ENCODE measurements at regions not wholly inside any gene's neighbourhood (a gene's known extent, or its start where the extent isn't known, plus 50 kb on each side); places are given as distances from the start of the nearest gene placed in this dataset.
A peak's percentile ranks its signal among the peaks of the same experiment; 100 is the strongest.

DNA sequence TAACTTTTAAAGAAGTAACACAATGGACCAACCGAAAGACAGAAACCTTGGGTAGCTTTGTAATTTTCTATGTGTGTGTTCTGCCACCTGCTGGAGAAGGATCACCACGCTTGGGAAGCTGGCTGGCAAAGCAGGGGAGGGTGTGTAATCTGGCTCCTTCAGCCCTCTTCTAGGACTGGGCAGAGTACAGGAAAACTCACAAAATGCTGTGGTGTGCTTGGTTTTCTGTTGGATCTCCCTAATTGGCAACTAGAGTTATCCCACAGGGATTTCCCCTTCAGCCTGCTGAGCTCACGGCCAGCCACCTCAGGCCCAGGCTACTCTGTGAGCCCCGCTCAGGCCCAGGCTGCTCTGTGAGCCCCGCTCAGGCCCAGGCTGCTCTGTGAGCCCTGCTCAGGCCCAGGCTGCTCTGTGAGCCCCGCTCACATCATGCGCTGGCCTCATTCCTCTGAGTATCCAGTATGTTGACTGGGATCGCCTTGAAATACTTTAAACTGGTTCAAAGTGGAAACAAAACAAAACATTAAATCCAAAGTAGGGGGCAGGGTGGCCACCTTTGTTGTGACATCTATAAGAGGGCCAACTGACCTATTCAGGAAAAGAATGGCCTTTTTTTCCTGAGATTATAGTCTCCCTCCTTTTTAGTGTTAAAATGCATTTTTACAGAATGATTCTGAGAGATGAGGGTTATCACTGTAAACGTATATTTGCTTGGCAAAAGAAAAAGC, 52.0 kb upstream of the RNU6-8 start:
- DNase-seq = peak; percentile 28

DNA sequence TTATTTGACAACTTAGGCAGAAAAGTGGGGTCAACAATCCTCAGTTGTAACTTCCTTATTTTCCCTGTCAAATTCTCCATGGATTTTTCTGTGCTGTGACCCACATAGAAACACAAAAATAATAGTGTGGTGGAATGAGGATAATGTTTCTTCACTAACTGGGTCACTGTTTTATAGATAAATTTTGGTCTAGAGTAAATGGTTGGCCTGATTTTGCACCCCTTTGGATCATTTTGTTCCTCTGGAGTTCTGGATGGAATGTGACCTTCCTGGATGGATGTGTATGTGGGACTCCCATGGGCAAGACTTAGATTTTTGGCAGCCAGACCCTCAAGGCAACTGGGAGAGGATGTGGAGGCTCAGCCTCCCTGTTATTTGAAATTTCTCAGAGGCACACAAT, 52.7 kb upstream of the RNU6-8 start:
- no peak for DNase-seq

DNA sequence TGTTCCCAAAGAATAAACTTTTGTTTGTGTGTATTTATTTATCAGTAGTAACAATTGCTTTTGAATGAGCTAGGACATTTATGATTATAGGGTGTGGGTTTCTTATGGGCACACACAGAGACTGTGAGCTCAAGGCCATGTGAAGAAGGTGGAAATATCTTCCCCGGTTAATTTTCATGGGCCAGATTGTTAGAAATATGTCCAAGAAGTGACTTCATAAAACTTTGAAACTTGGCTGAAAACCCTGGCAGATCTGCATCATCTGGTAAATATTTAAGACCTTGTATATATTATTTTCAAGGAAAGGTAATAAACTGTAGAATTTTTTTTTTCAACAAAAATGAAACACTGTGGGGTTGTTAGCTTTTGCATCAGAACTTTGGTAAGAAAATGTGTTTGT, 53.5 kb upstream of the RNU6-8 start:
- DNase-seq = no peak

DNA sequence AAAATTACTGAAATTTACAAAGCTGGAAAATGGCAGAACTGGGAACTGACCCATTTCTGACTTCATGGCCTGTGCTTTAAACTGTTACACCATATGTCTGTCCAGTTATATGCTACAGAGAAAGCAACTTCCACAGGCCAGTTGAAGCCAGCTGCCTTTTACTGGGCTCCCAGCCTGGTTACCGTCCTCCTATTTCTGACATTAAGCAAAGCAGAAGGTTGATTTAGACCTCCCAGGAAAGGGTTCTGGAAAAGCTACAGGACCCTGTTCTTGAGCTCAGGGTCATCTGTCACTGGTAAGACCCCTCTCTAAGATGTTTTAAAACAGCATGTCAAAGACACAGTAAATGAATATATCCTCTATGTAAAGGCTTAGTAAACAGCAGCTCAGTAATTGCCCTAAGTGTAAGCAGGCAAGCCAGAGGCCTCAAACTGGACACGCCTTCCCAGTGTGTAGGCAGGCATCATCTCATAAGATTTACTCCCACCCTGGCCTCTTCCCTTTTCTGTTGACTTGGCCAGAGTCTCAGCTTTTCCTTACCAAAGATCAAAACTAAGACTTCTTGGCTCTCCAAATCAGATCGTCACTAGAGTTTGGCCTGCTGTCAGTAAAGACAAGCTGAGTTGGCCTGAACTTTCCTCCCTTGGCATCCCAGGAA, 55.4 kb upstream of the RNU6-8 start:
- no peak for DNase-seq

DNA sequence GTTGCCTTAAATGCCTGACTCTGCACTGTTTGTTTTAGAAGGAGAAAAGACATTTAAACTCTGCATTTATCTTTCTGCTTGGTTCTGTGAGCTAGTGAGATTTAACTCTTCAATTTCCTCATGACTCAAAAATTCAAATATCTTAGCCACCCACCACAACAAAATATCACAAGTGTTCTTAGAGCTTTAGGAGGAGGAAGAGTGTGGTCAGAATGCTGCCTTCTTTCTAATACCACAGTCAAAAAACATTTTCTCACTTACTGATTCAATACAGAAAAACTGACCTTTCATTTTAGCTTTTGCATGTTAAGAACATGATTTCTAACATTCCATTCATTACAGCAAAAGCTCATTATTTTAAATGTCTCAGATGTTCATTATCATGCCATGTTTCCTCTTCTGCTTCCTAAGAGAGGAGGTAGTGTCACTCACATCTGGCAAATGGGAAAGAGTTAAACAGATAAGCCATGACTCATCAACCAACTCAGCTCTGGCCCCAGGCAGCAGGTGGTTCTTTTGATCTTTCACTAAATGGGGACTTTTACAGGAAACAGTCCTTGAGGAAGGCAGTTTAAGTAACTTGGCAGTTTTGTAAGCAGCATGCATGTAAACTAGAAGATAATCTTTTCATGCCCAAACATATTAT, 56.4 kb upstream of the RNU6-8 start:
- no peak for DNase-seq

DNA sequence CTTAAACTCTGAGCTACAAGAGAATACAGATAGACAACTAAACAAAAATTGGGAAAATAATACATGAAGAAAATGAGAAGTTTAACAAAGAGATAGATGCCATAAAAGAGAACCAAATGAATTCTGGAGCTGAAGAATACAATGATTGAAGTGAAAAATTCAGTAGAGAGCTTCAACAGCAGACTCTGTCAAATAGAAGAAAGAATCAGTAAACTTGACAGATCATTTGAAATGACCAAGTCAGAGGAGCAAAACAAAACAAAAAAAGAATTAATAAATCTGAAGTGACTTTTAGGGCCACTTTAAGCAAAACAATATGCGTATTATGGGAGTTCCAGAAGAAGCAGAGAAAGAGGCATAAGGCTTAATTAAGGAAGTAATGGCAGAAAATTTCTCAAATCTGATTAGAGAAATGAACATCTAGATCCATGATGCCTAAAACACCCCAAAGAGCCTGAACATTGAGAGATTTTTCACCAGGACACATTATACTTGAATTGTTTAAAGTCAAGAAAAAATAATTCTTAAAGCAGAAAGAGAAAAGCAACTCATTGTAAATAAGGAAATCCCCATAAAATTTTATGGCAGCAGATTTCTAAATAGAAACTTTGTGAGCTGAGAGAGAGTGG, 61.0 kb upstream of the RNU6-8 start:
- DNase-seq = no peak

DNA sequence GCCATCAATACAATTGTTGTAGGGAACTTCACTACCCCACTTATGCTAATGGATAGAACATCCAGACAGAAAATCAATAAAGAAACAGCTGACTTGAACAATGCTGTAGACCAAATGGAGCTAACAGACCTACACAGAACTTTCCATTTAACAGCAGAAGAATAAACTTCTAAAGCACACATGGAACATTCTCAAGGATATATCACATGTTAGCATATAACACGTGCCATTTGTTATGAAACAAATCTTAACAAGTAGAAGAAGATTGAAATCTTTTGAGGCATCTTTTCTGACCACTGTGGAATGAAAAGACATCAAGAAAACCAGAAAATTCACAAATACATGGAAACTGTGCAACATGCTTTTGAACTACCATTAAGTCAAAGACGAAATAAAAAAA, 62.5 kb upstream of the RNU6-8 start:
- no peak for DNase-seq

DNA sequence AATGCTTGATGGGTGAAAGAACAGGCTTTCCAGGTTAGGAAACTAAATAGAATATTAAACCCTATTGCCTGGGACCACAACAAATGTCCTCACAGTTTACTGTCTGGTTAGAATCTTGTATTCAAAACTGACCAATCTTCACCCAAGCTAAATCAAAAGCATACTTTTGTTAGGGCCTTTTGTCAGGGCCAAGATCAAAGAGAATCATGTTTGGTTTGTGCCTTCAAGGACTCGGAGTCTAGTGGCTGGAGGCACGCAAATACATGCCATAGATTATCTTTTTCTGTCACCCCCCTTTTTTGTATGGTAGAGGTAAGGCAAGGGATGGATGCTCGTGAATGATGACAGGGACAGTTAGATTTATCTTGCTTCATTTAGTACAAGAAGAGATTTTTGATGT, 51.1 kb upstream of the AKAP6 start:
- DNase-seq = no peak
